ENCODE measurements at regions not wholly inside any gene's neighbourhood (a gene's known extent, or its start where the extent isn't known, plus 50 kb on each side); places are given as distances from the start of the nearest gene placed in this dataset.

- TF ChIP-seq POLR2A (IDR thresholded peaks at IDR 0.05) (no peak), CTCF (IDR thresholded peaks at IDR 0.05) (no peak)
Measured at GRCh38 chr2:8573942-8574195, 108.0 kb upstream of the ID2 start.

All from heart left ventricle (tissue), 13 donors.